H1 (cell line): ENCODE measurements at regions not wholly inside any gene's neighbourhood (a gene's known extent, or its start where the extent isn't known, plus 50 kb on each side); places are given as distances from the start of the nearest gene placed in this dataset.

Source experiments
- CTCF ChIP-seq, 3 experiments: IDR thresholded peaks; 1 replicate in 2 of 3; 2 replicates in 1 of 3; pipeline versions ENCODE4 v1.5.1 to v1.6.1; 2011; ENCODE audit warnings: low read length in 3 of 3, mild to moderate bottlenecking in 3 of 3, inconsistent platforms in 2 of 3, low read depth in 1 of 3, moderate library complexity in 1 of 3; ENCODE audit not compliant: insufficient read depth in 1 of 3; ENCODE audit errors: control extremely low read depth in 1 of 3
- HDAC2 ChIP-seq, 2 experiments: fragments of 300-600 bp in 1 of 2; sonication (generic) in 1 of 2; IDR thresholded peaks; 2 replicates each; pipeline ENCODE4 v1.6.1; 2011 to 2012; ENCODE audit warnings: low read depth in 2 of 2, low read length in 2 of 2, mild to moderate bottlenecking in 2 of 2, moderate library complexity in 2 of 2, borderline replicate concordance in 1 of 2, inconsistent platforms in 1 of 2
- KDM1A ChIP-seq: fragments of 200-600, 300-600 bp; sonication (generic); IDR thresholded peaks from 2 replicates; pipeline ENCODE4 v1.7.1; 2016; ENCODE audit warnings: mild to moderate bottlenecking, low read length, borderline replicate concordance
- MAX ChIP-seq: IDR thresholded peaks from 2 replicates; pipeline ENCODE4 v1.6.1; 2012; ENCODE audit warnings: inconsistent platforms
- NRF1 ChIP-seq: IDR thresholded peaks from 2 replicates; pipeline ENCODE4 v1.6.1; 2011; ENCODE audit warnings: mild to moderate bottlenecking, low read depth, low read length, improper control_type of control experiment
- PHF8 ChIP-seq: fragments of 200-600 bp; sonication (generic); conservative IDR thresholded peaks from 2 replicates; pipeline ENCODE4 v1.7.1; 2012; ENCODE audit warnings: low read depth, mild to moderate bottlenecking, inconsistent platforms, low read length, moderate library complexity
- POLR2A ChIP-seq, 2 experiments: IDR thresholded peaks; 1 replicate in 1 of 2; 2 replicates in 1 of 2; pipeline ENCODE4 v1.6.1; 2011; ENCODE audit warnings: low read depth in 2 of 2, low read length in 2 of 2, mild to moderate bottlenecking in 2 of 2; ENCODE audit errors: control extremely low read depth in 1 of 2
- RNF2 ChIP-seq: fragments of 200-900, 300-1000 bp; sonication (generic); IDR thresholded peaks from 2 replicates; pipeline ENCODE4 v1.7.1; 2016; ENCODE audit warnings: borderline replicate concordance, low read depth, mild to moderate bottlenecking, antibody characterized with exemption, low read length; ENCODE audit not compliant: poor library complexity, severe bottlenecking; ENCODE audit errors: missing control alignments
- RXRA ChIP-seq: IDR thresholded peaks from 2 replicates; pipeline ENCODE4 v1.6.1; 2011; ENCODE audit warnings: low read depth, mild to moderate bottlenecking, low read length, moderate library complexity; ENCODE audit not compliant: insufficient read depth
- SIN3A ChIP-seq, 2 experiments: IDR thresholded peaks in 1 of 2; conservative IDR thresholded peaks in 1 of 2; 2 replicates each; pipeline ENCODE4 v1.6.1; 2011 to 2012; ENCODE audit warnings: low read length in 2 of 2, improper control_type of control experiment in 1 of 2, low read depth in 1 of 2, mild to moderate bottlenecking in 1 of 2
- SRF ChIP-seq: IDR thresholded peaks from 2 replicates; pipeline ENCODE4 v1.6.1; 2011; ENCODE audit warnings: mild to moderate bottlenecking, low read depth, low read length, moderate library complexity
- TAF1 ChIP-seq: IDR thresholded peaks from 2 replicates; pipeline ENCODE4 v1.6.1; 2011; ENCODE audit warnings: mild to moderate bottlenecking, low read depth, low read length
- TEAD4 ChIP-seq: IDR thresholded peaks from 2 replicates; pipeline ENCODE4 v1.6.1; 2012; ENCODE audit warnings: low read depth, low read length, inconsistent platforms, mixed read lengths

DNA sequence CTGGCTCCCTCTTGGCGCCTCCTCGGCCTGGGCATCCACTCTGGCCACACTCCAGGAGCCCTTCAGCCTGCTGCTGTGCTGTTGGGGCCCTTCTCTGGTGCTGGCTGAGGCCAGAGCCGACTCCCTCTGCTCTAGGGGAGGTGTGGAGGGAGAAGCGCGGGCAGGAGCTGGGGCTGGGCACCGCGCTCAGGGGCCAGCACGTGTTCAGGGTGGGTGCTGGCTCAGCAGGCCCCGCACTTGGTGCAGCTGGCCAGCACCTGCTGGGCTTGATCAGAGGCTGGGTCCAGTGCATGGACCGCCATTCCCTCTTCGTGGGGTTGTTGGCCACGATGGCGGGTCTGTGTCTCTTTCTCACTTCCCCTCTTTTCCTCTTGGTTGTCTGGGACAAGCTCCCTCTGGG lies 2381.0 kb downstream of the LRRC4C start (continued):
- TF ChIP-seq SIN3A (conservative IDR thresholded peaks at IDR 0.05 in 1 of 2, IDR thresholded peaks at IDR 0.05 in 1 of 2; ENCODE audit: low read depth in 1 of 2, low read length in 2 of 2), result no peak
- no peak for TF ChIP-seq HDAC2 (IDR thresholded peaks at IDR 0.05; ENCODE audit: borderline replicate concordance in 1 of 2, low read depth in 2 of 2, low read length in 2 of 2)
- TF ChIP-seq TEAD4, result no peak
- TF ChIP-seq RNF2, result no peak
- TF ChIP-seq PHF8, result no peak
- TF ChIP-seq KDM1A, result no peak
- no peak for TF ChIP-seq NRF1
- no peak for TF ChIP-seq TAF1
- TF ChIP-seq POLR2A (IDR thresholded peaks at IDR 0.05; ENCODE audit: control extremely low read depth in 1 of 2, low read depth in 2 of 2, low read length in 2 of 2), result no peak
- no peak for TF ChIP-seq CTCF (IDR thresholded peaks at IDR 0.05; ENCODE audit: control extremely low read depth in 1 of 3, insufficient read depth in 1 of 3, low read depth in 1 of 3, low read length in 3 of 3)
- TF ChIP-seq RXRA, result no peak
- no peak for TF ChIP-seq SRF
- TF ChIP-seq MAX, result no peak
